Tibial nerve (tissue), 3 donors: ENCODE measurements at regions not wholly inside any gene's neighbourhood (a gene's known extent, or its start where the extent isn't known, plus 50 kb on each side); places are given as distances from the start of the nearest gene placed in this dataset.

Experiments
- POLR2A ChIP-seq, 2 donors: fragments of 450-650 bp; IDR thresholded peaks; one replicate each; pipeline ENCODE4 v1.6.1; 2017; ENCODE audit warnings: antibody characterized with exemption in 2 of 2, mild to moderate bottlenecking in 2 of 2, moderate library complexity in 2 of 2
- TF ChIP-seq, protein P1 (sequence below), 5 experiments: fragments of 200-600 bp in 3 of 5; fragments of 450-650 bp in 2 of 5; sonication (generic) in 3 of 5; IDR thresholded peaks; one replicate each; pipeline ENCODE4 v1.5.1; 2016 to 2019; ENCODE audit warnings: antibody characterized with exemption in 5 of 5, mild to moderate bottlenecking in 3 of 5, moderate library complexity in 2 of 5

DNA sequence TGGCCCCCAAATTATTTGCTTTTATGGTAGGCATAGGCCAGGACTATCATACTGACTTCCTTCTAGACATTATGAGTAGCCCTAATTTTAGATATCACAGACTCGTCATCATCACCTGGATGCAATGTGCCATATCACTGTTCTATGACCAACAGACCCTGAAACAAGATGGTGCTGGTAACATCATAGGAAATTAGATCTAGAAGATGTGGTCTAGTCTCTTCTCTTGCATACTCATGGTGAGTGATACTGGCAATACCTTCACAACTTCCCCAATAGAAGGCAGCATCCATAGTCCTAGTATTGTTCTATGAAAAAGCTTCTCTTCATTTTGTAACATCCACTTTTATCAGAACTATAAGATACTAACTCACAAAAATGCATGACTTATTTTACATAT lies 116.3 kb upstream of the ITGA4 start:
- TF ChIP-seq, protein P1, sequence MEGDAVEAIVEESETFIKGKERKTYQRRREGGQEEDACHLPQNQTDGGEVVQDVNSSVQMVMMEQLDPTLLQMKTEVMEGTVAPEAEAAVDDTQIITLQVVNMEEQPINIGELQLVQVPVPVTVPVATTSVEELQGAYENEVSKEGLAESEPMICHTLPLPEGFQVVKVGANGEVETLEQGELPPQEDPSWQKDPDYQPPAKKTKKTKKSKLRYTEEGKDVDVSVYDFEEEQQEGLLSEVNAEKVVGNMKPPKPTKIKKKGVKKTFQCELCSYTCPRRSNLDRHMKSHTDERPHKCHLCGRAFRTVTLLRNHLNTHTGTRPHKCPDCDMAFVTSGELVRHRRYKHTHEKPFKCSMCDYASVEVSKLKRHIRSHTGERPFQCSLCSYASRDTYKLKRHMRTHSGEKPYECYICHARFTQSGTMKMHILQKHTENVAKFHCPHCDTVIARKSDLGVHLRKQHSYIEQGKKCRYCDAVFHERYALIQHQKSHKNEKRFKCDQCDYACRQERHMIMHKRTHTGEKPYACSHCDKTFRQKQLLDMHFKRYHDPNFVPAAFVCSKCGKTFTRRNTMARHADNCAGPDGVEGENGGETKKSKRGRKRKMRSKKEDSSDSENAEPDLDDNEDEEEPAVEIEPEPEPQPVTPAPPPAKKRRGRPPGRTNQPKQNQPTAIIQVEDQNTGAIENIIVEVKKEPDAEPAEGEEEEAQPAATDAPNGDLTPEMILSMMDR (IDR thresholded peaks at IDR 0.05): no peak
- no peak for TF ChIP-seq POLR2A (IDR thresholded peaks at IDR 0.05)
